Lung (tissue), 11 donors: ENCODE measurements at regions not wholly inside any gene's neighbourhood (a gene's known extent, or its start where the extent isn't known, plus 50 kb on each side); places are given as distances from the start of the nearest gene placed in this dataset.

Experiments
- ATAC-seq: fragments of 200-7000 bp; cut with Tn5 transposase; one replicate; pipeline ENCODE4 v1.9.1; 2020; ENCODE audit warnings: moderate number of reproducible peaks; ENCODE audit not compliant: insufficient read depth, low FRiP score
- DNase-seq, 3 donors: peaks; one replicate each; pipeline ENCODE4 v3.0.0-alpha.2; 2013 to 2017
- H3K27ac ChIP-seq, 2 donors: one replicate each; pipeline ENCODE4 v1.5.1; 2013; ENCODE audit warnings: mild to moderate bottlenecking in 2 of 2, moderate library complexity in 2 of 2, control low read depth in 1 of 2, inconsistent platforms in 1 of 2, low read depth in 1 of 2, low read length in 1 of 2
- H3K27me3 ChIP-seq, 3 donors: one replicate each; pipeline ENCODE4 v1.5.1; 2013; ENCODE audit warnings: low read length in 2 of 3; ENCODE audit not compliant: control insufficient read depth in 3 of 3, insufficient read depth in 3 of 3
- H3K36me3 ChIP-seq, 4 donors: one replicate each; pipeline ENCODE4 v1.5.1; 2013; ENCODE audit warnings: low read length in 4 of 4, mild to moderate bottlenecking in 1 of 4, moderate library complexity in 1 of 4; ENCODE audit not compliant: control insufficient read depth in 4 of 4, insufficient read depth in 4 of 4
- H3K4me1 ChIP-seq, 5 donors: one replicate each; pipeline ENCODE4 v1.5.1; 2013; ENCODE audit warnings: low read length in 5 of 5, mild to moderate bottlenecking in 2 of 5, moderate library complexity in 1 of 5; ENCODE audit not compliant: control insufficient read depth in 5 of 5, insufficient read depth in 5 of 5
- H3K4me3 ChIP-seq: one replicate; pipeline ENCODE4 v1.5.1; 2013; ENCODE audit warnings: mild to moderate bottlenecking, control low read depth, moderate library complexity
- H3K9ac ChIP-seq, 2 donors: one replicate each; pipeline ENCODE4 v1.5.1; 2013; ENCODE audit warnings: low read length in 2 of 2, control low read depth in 1 of 2; ENCODE audit not compliant: insufficient read depth in 1 of 2
- H3K9me3 ChIP-seq, 4 donors: one replicate each; pipeline ENCODE4 v1.5.1; 2013; ENCODE audit warnings: low read length in 3 of 4, mild to moderate bottlenecking in 1 of 4, moderate library complexity in 1 of 4; ENCODE audit not compliant: control insufficient read depth in 4 of 4, insufficient read depth in 3 of 4
- WGBS, 2 donors: extraction: QIAGEN DNeasy Blood & Tissue Kit; methylation state at CpG; one replicate each; pipeline ENCODE4 v1.1.7; 2013; 5-methylcytosine and 5-hydroxymethylcytosine counted together
- TF ChIP-seq, protein P1 (sequence below): IDR thresholded peaks from 2 replicates; pipeline ENCODE4 v1.5.1; 2012; ENCODE audit warnings: mild to moderate bottlenecking; ENCODE audit errors: control extremely low read depth, extremely low read depth
- donor health status: control.
- donor health status: control.
- donor health status: Bipolar disorder and iron deficiency.
- donor health status: healthy.
- donor health status: DM: yes; HTN: yes; CAD: no.

DNA sequence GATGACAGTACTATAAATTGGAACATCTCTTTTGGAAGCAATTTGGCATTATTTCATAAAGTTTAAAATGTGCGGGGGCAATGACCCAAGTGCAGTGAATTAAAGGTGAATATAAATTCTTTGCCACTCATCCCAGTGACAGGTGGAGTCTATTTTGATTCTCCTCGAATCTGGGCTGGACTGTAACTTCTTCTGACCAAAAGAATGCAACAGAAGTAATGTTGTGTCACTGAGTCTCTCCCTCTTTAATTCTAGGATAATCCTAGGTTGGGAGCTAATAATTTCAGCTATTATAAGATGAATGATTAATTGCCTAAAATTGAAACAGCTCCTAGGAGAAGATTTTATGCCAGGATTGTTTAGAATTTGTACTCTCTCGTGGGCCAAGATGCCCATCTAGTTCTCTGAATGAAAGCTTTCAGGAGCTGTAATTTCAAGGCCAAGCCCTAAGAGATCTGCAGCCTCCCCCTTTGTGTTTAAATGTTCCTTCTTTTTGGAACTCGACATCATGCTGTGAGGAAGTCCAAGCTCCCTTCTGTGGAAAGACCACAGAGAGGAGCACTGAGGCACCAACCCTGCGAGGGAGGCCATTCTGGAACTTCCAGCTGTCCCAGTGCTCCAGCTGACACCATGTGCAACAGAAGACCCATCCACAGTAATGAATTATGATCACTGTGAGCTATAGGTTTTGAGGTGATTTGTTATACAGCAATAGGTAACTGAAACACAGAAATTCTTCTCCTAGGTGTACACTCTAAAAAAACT is 208.1 kb downstream of the COPRS start:
- peaks cover 0 to 2% (median 0%) of the 10 kb centered on the region in 3 donors for H3K27me3 ChIP-seq
- ATAC-seq: no peak
- TF ChIP-seq, protein P1, sequence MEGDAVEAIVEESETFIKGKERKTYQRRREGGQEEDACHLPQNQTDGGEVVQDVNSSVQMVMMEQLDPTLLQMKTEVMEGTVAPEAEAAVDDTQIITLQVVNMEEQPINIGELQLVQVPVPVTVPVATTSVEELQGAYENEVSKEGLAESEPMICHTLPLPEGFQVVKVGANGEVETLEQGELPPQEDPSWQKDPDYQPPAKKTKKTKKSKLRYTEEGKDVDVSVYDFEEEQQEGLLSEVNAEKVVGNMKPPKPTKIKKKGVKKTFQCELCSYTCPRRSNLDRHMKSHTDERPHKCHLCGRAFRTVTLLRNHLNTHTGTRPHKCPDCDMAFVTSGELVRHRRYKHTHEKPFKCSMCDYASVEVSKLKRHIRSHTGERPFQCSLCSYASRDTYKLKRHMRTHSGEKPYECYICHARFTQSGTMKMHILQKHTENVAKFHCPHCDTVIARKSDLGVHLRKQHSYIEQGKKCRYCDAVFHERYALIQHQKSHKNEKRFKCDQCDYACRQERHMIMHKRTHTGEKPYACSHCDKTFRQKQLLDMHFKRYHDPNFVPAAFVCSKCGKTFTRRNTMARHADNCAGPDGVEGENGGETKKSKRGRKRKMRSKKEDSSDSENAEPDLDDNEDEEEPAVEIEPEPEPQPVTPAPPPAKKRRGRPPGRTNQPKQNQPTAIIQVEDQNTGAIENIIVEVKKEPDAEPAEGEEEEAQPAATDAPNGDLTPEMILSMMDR: no peak
- H3K9me3 ChIP-seq: peaks cover 0 to 6% (median 2%) of the 10 kb centered on the region in 4 donors
- 79 to 86% methylated on average over 5 of the region's 5 CpGs for WGBS, 2 donors
- no peak for DNase-seq
- no peak overlapping the region for H3K27ac ChIP-seq
- no peak overlapping the region for H3K9ac ChIP-seq
- peaks cover 0 to 7% (median 0%) of the 10 kb centered on the region in 5 donors for H3K4me1 ChIP-seq
- no peak overlapping the region for H3K4me3 ChIP-seq
- H3K36me3 ChIP-seq: no peaks in the 10 kb centered on the region

DNA sequence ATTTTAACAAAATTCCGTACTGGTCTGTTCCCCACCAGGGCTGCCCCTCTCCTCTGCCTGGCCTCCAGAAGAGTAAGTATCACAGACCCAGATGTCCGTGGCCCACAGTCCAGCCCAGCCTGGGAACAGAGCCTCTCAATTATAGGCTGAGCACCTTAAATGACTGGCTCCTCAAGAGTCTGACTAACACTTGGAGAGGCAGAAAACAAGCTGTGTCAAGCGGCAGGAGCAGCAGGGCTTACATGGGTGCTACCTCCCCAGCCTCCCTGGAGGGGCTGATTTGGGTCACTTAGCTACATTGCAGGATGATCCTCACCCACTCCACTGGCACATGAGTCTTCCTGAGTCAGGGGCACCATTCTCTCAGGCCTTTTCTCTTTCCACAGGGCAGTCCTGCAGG is 209.7 kb downstream of the COPRS start:
- no peak for DNase-seq

DNA sequence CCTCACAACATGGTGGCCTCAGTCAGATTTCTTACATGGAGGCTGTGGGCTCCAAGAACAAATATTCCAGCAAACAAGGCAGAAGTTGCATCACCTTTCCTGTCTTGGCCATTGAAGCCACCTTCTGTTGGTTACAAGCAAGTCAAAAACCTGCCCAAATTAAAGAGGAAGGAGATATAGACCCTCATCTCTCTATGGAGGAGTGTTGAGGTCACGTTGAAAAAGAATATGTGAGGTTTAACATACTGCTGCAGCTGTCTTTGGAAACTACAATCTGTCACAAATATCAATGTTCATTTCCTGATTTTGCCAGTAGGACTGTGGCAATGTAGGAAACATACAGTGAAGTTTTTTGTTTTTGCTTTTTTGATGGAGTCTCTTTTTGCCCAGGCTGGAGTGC is 211.4 kb downstream of the COPRS start:
- Histone ChIP-seq H3K27ac (no peak overlapping the region), H3K9me3 (peaks cover 0 to 7% (median 2%) of the 10 kb centered on the region in 4 donors), H3K9ac (no peak overlapping the region), H3K27me3 (peaks cover 0 to 2% (median 0%) of the 10 kb centered on the region in 3 donors), H3K36me3 (no peaks in the 10 kb centered on the region), H3K4me3 (no peak overlapping the region), H3K4me1 (no peaks in the 10 kb centered on the region)
- ATAC-seq (no peak), DNase-seq (no peak)
- 24 to 43% methylated on average over 1 of the region's 1 CpG for WGBS, 2 donors
- TF ChIP-seq, protein P1: no peak

More for the DNA sequence above, 209.7 kb downstream of the COPRS start:
- 77 to 95% methylated on average over 3 of the region's 3 CpGs for WGBS, 2 donors
- Histone ChIP-seq H3K9me3 (peaks cover 0 to 5% (median 2%) of the 10 kb centered on the region in 4 donors), H3K36me3 (no peaks in the 10 kb centered on the region), H3K27me3 (peaks cover 0 to 2% (median 0%) of the 10 kb centered on the region in 3 donors), H3K4me1 (peaks cover 0 to 7% (median 0%) of the 10 kb centered on the region in 5 donors), H3K4me3 (no peak overlapping the region), H3K27ac (no peak overlapping the region), H3K9ac (no peak overlapping the region)
- TF ChIP-seq, protein P1: no peak
- no peak for ATAC-seq
